Kidney epithelial cell (primary cell): ENCODE measurements at regions not wholly inside any gene's neighbourhood (a gene's known extent, or its start where the extent isn't known, plus 50 kb on each side); places are given as distances from the start of the nearest gene placed in this dataset.

Source experiments
- DNase-seq: peaks from one replicate; pipeline ENCODE4 v3.0.0-alpha.2; 2010; ENCODE audit warnings: low read depth
- H3K27me3 ChIP-seq: 2 replicates; pipeline ENCODE4 v1.6.0; 2011; ENCODE audit warnings: low read length; ENCODE audit not compliant: control insufficient read depth, insufficient read depth
- H3K36me3 ChIP-seq: 2 replicates; pipeline ENCODE4 v1.5.1; 2011; ENCODE audit warnings: low read length; ENCODE audit not compliant: control insufficient read depth, insufficient read depth
- H3K4me3 ChIP-seq: 2 replicates; pipeline ENCODE4 v1.5.1; 2011; ENCODE audit warnings: low read depth, mild to moderate bottlenecking, control low read depth, low read length
- CTCF ChIP-seq: IDR thresholded peaks from 2 replicates; pipeline ENCODE4 v1.5.1; 2011; ENCODE audit warnings: mild to moderate bottlenecking, moderate library complexity, low read length, control low read depth, inconsistent platforms; ENCODE audit not compliant: insufficient read depth, poor library complexity, severe bottlenecking

- no peak overlapping the region for H3K4me3 ChIP-seq
- no peak for TF ChIP-seq CTCF
- H3K36me3 ChIP-seq, result no peaks in the 10 kb centered on the region
- H3K27me3 ChIP-seq, result no peaks in the 10 kb centered on the region
- no peak for DNase-seq
These were observed 1201.6 kb upstream of the MAP3K7 start for GRCh38 chr6:91788501-91788900.

- Histone ChIP-seq H3K4me3 (no peak overlapping the region), H3K27me3 (no peaks in the 10 kb centered on the region), H3K36me3 (no peaks in the 10 kb centered on the region)
- no peak for TF ChIP-seq CTCF
- no peak for DNase-seq
These were observed 1199.8 kb upstream of the MAP3K7 start for GRCh38 chr6:91786474-91787184.

GRCh38 chr6:91782802-91783201 lies 1195.9 kb upstream of the MAP3K7 start:
- no peak overlapping the region for H3K4me3 ChIP-seq
- H3K27me3 ChIP-seq, result no peaks in the 10 kb centered on the region
- no peaks in the 10 kb centered on the region for H3K36me3 ChIP-seq
- no peak for DNase-seq
- TF ChIP-seq CTCF, result no peak

GRCh38 chr6:91781946-91782345 lies 1195.1 kb upstream of the MAP3K7 start:
- DNase-seq, result no peak
- Histone ChIP-seq H3K36me3 (no peaks in the 10 kb centered on the region), H3K27me3 (no peaks in the 10 kb centered on the region), H3K4me3 (no peak overlapping the region)
- no peak for TF ChIP-seq CTCF

GRCh38 chr6:91780270-91780669 lies 1193.4 kb upstream of the MAP3K7 start:
- no peak for DNase-seq
- no peaks in the 10 kb centered on the region for H3K27me3 ChIP-seq
- TF ChIP-seq CTCF, result no peak
- H3K4me3 ChIP-seq, result no peak overlapping the region
- no peaks in the 10 kb centered on the region for H3K36me3 ChIP-seq

DNA sequence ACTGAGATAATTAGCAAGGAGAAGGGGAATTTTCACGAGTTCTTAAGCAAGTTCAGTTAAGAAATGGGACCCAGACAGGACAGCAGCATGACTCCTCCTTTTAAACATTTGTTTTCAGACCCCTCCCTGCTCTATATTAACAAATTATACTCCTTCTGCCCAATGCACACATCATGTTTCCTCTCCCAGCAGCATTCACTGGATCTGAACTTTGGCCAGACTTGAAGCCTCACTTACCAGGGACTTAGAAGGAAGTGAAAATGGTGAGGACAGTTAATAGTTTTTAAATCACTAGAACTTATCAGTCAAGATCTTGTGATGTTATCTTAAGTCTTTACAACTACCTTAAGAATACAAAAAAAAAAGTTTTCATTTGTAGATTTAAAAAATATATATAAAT lies 1174.7 kb upstream of the MAP3K7 start:
- DNase-seq, result no peak
- no peaks in the 10 kb centered on the region for H3K27me3 ChIP-seq
- H3K4me3 ChIP-seq, result no peak overlapping the region
- no peak for TF ChIP-seq CTCF
- no peaks in the 10 kb centered on the region for H3K36me3 ChIP-seq
